ELR (cell line): ENCODE measurements at regions not wholly inside any gene's neighbourhood (a gene's known extent, or its start where the extent isn't known, plus 50 kb on each side); places are given as distances from the start of the nearest gene placed in this dataset.
"Not testable (repeated sequence)": the region's sequence is repeated elsewhere in the genome, so short reads cannot be mapped to it uniquely, and the experiment has no call there.

ENCODE experiments used
- DNase-seq: peaks from one replicate; pipeline ENCODE4 v3.0.0-alpha.2; 2015; ENCODE audit warnings: low read depth

- DNase-seq: no peak
Observed at GRCh38 chr6:71204741-71205140, 83.9 kb upstream of the OGFRL1 start.

GRCh38 chr6:71205336-71205956 is 83.2 kb upstream of the OGFRL1 start:
- DNase-seq: peak; percentile 86

- no peak for DNase-seq
Observed at GRCh38 chr6:71206089-71206488, 82.5 kb upstream of the OGFRL1 start.

GRCh38 chr6:71209206-71209605 is 79.4 kb upstream of the OGFRL1 start:
- no peak for DNase-seq

- no peak for DNase-seq
Observed at GRCh38 chr6:71209626-71210025, 79.0 kb upstream of the OGFRL1 start.

- DNase-seq: no peak
Observed at GRCh38 chr6:71211799-71212198, 76.8 kb upstream of the OGFRL1 start.

- DNase-seq: no peak
Observed at GRCh38 chr6:71220466-71220865, 68.1 kb upstream of the OGFRL1 start.

- DNase-seq: no peak
Observed at GRCh38 chr6:71222671-71223070, 65.9 kb upstream of the OGFRL1 start.

- peak; percentile 24 for DNase-seq
Observed at GRCh38 chr6:71224011-71224410, 64.6 kb upstream of the OGFRL1 start.

- no peak for DNase-seq
Observed at GRCh38 chr6:71226151-71226550, 62.5 kb upstream of the OGFRL1 start.

GRCh38 chr6:71228461-71229041 is 60.1 kb upstream of the OGFRL1 start:
- peak; percentile 88 for DNase-seq

GRCh38 chr6:71229477-71229876 is 59.1 kb upstream of the OGFRL1 start:
- peak; percentile 45 for DNase-seq

- DNase-seq: not testable (repeated sequence)
Observed at GRCh38 chr6:71232890-71233289, 55.7 kb upstream of the OGFRL1 start.

GRCh38 chr6:71236926-71237434 is 51.6 kb upstream of the OGFRL1 start:
- no peak for DNase-seq

GRCh38 chr6:71238351-71238750 is 50.3 kb upstream of the OGFRL1 start:
- peak; percentile 63 for DNase-seq
